Endothelial cell of umbilical vein (primary cell): ENCODE measurements at regions not wholly inside any gene's neighbourhood (a gene's known extent, or its start where the extent isn't known, plus 50 kb on each side); places are given as distances from the start of the nearest gene placed in this dataset.

ENCODE experiments used
- BruUV-seq: library from RNA; stranded (reverse); fragments of 400-500 nt; replicated peaks from 2 replicates; lab custom pipeline; 2021; lab: Mats Ljungman, UMichigan
- CTCF ChIA-PET: fragments of 300-600, 350-600 bp; sonication (Branson Sonifier 250); formaldehyde crosslinking; loops from one replicate; lab custom pipeline; 2021; ENCODE audit warnings: antibody characterized with exemption, inconsistent platforms; lab: Charles Lee
- POLR2A ChIA-PET: fragments of 300-600, 350-600 bp; sonication (Branson Sonifier 250); formaldehyde crosslinking; loops from one replicate; lab custom pipeline; 2021; ENCODE audit warnings: antibody characterized with exemption, inconsistent platforms; lab: Charles Lee
- DNase-seq: peaks from one replicate; pipeline ENCODE4 v3.0.0-alpha.2; 2011; ENCODE audit warnings: low read depth, low spot score
- FAIRE-seq: peaks from 2 replicates; lab custom pipeline; 2011; peaks lifted over from hg19 to GRCh38; lab: Jason Lieb, UNC
- H2AFZ ChIP-seq: 2 replicates; pipeline ENCODE4 v1.6.0; 2012; ENCODE audit warnings: low read depth, low read length, control low read depth, inconsistent platforms
- H3K27ac ChIP-seq: 2 replicates; pipeline ENCODE4 v1.5.1; 2011; ENCODE audit warnings: low read depth, mild to moderate bottlenecking, control low read depth, low read length, moderate library complexity; ENCODE audit not compliant: insufficient read depth
- H3K27me3 ChIP-seq, 2 experiments: 2 replicates each; pipeline versions ENCODE4 v1.6.0 to v1.6.1; 2011; ENCODE audit warnings: low read length in 2 of 2, mixed read lengths in 1 of 2; ENCODE audit not compliant: control insufficient read depth in 2 of 2, insufficient read depth in 2 of 2
- H3K36me3 ChIP-seq, 2 experiments: 2 replicates in 1 of 2; 3 replicates in 1 of 2; pipeline ENCODE4 v1.5.1; 2011; ENCODE audit warnings: low read length in 2 of 2, mild to moderate bottlenecking in 1 of 2, moderate library complexity in 1 of 2; ENCODE audit not compliant: control insufficient read depth in 2 of 2, insufficient read depth in 2 of 2; ENCODE audit errors: extremely low read depth in 1 of 2
- H3K4me1 ChIP-seq: 3 replicates; pipeline ENCODE4 v1.5.1; 2011; ENCODE audit warnings: mild to moderate bottlenecking, low read length; ENCODE audit not compliant: control insufficient read depth, insufficient read depth; ENCODE audit errors: extremely low read depth
- H3K4me2 ChIP-seq: 2 replicates; pipeline ENCODE4 v1.6.1; 2011; ENCODE audit warnings: low read length, control low read depth, mixed read lengths; ENCODE audit not compliant: insufficient read depth
- H3K4me3 ChIP-seq, 3 experiments: fragments of 200-600 bp in 1 of 3; sonication (generic), shearing (Covaris generic) in 1 of 3; replicated peaks in 1 of 3; 2 replicates each; pipeline ENCODE4 v1.5.1; 2011 to 2016; ENCODE audit warnings: control low read depth in 3 of 3, low read length in 3 of 3, mild to moderate bottlenecking in 2 of 3, inconsistent platforms in 1 of 3, low read depth in 1 of 3, moderate library complexity in 1 of 3; ENCODE audit not compliant: insufficient read depth in 1 of 3
- H3K79me2 ChIP-seq: 2 replicates; pipeline ENCODE4 v1.6.0; 2012; ENCODE audit warnings: low read length, inconsistent platforms; ENCODE audit not compliant: control insufficient read depth, insufficient read depth
- H3K9ac ChIP-seq: replicated peaks from 2 replicates; pipeline ENCODE3; 2011; ENCODE audit warnings: low read length, control low read depth; ENCODE audit not compliant: insufficient read depth; ENCODE audit errors: extremely low read depth
- H3K9me1 ChIP-seq: replicated peaks from 3 replicates; pipeline ENCODE4 v1.6.0; 2011; ENCODE audit warnings: mild to moderate bottlenecking, low read length; ENCODE audit not compliant: control insufficient read depth, insufficient read depth; ENCODE audit errors: extremely low read depth
- H3K9me3 ChIP-seq: replicated peaks from 2 replicates; pipeline ENCODE4 v1.5.1; 2012; ENCODE audit warnings: low read length, inconsistent platforms; ENCODE audit not compliant: control insufficient read depth, insufficient read depth
- H4K20me1 ChIP-seq: replicated peaks from 2 replicates; pipeline ENCODE3; 2011; ENCODE audit warnings: mild to moderate bottlenecking, low read length; ENCODE audit not compliant: control insufficient read depth, insufficient read depth; ENCODE audit errors: extremely low read depth
- CTCF ChIP-seq, 2 donors: IDR thresholded peaks; 1 replicate in 1 of 2; 2 replicates in 1 of 2; pipeline ENCODE4 v1.5.1; 2011; ENCODE audit warnings: low read length in 2 of 2, mild to moderate bottlenecking in 2 of 2, moderate library complexity in 2 of 2, control low read depth in 1 of 2, inconsistent platforms in 1 of 2, low read depth in 1 of 2; ENCODE audit not compliant: insufficient read depth in 1 of 2; ENCODE audit errors: extremely low read depth in 1 of 2
- EZH2 ChIP-seq: IDR thresholded peaks from 2 replicates; pipeline ENCODE4 v1.6.1; 2012; ENCODE audit warnings: borderline replicate concordance, low read depth, mild to moderate bottlenecking, moderate library complexity, low read length, inconsistent platforms; ENCODE audit not compliant: severe bottlenecking
- FOS ChIP-seq: IDR thresholded peaks from 2 replicates; pipeline ENCODE4 v1.6.1; 2011; ENCODE audit warnings: mild to moderate bottlenecking, low read length, moderate library complexity, borderline replicate concordance; ENCODE audit not compliant: insufficient read depth
- GATA2 ChIP-seq: IDR thresholded peaks from 2 replicates; pipeline ENCODE4 v1.7.0; 2011; ENCODE audit warnings: low read depth, mild to moderate bottlenecking, moderate library complexity, mixed read lengths, low read length; ENCODE audit not compliant: insufficient read length, insufficient read depth
- JUN ChIP-seq: IDR thresholded peaks from 2 replicates; pipeline ENCODE4 v1.6.1; 2011; ENCODE audit warnings: borderline replicate concordance, low read depth; ENCODE audit not compliant: insufficient read length, insufficient read depth
- MAX ChIP-seq: IDR thresholded peaks from 2 replicates; pipeline ENCODE4 v1.6.1; 2011; ENCODE audit not compliant: insufficient read depth, insufficient read length
- MYC ChIP-seq: IDR thresholded peaks from one replicate; pipeline ENCODE4 v1.6.1; 2011; ENCODE audit warnings: mild to moderate bottlenecking, low read depth, low read length
- POLR2A ChIP-seq: IDR thresholded peaks from 2 replicates; pipeline ENCODE4 v1.6.1; 2012; ENCODE audit warnings: low read depth, mild to moderate bottlenecking, control low read depth, low read length
- POLR2AphosphoS5 ChIP-seq: IDR thresholded peaks from 2 replicates; pipeline ENCODE4 v1.6.1; 2012; ENCODE audit warnings: low read depth, mild to moderate bottlenecking, control low read depth, low read length, moderate library complexity; ENCODE audit not compliant: insufficient read depth
- dilution Hi-C: fragments of 300-500 bp; cut with MboI; formaldehyde crosslinking; loops from one replicate; pipeline ENCODE4 v1.15.0; 2019; ENCODE audit warnings: low sequenced_read_pairs; ENCODE audit not compliant: extremely low pct_ligation_motif_present
- intact Hi-C: fragments of 100-400 bp; cut with micrococcal nuclease; formaldehyde crosslinking; loops from one replicate; pipeline ENCODE4 v1.10.0; 2022

DNA sequence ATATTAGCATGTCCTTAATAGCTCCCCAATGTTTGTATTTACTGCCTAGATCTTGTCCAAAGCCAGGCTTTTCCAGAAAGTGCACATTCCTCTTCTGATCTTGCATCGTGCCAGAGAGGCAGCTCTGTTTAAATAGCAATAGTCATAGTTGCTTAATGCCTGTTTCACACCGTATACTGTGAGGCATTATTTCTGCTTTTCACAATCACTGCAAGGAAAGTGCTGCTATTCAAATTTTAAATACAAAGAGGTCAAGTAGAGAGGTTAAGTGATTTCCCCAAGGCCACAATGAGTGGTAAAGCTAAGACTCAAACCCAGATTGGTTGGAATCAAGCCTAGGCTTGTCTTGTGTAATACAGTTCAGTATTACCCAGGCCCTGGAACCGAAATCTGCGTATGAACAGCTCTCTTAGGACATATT, 153.6 kb downstream of the SNX18 start:
- Histone ChIP-seq H3K4me1 (peaks cover 8% of the 10 kb centered on the region), H3K27ac (no peak overlapping the region), H3K9ac (no peak overlapping the region), H3K4me2 (no peak overlapping the region), H3K36me3 (no peaks in the 10 kb centered on the region), H3K27me3 (peaks cover 0 to 2% of the 10 kb centered on the region in 2 experiments), H3K79me2 (no peaks in the 10 kb centered on the region), H4K20me1 (no peaks in the 10 kb centered on the region), H3K9me3 (no peaks in the 10 kb centered on the region), H3K9me1 (no peaks in the 10 kb centered on the region), H3K4me3 (no peak overlapping the region), H2AFZ (no peak overlapping the region)
- dilution Hi-C loops (no loop called here), intact Hi-C loops (no loop called here)
- no peak for TF ChIP-seq JUN
- POLR2A ChIA-PET: no interaction called here
- DNase-seq (no peak), FAIRE-seq (no peak)
- CTCF ChIA-PET: interaction anchor here (1.1 to 2.0 kb wide), 3 partner anchors 11 to 20 kb away, joined by 3 to 7 read pairs (median 3); no protein-coding TSS in a partner anchor
- BruUV-seq: no TSS peak

- no peak overlapping the region for H3K9ac ChIP-seq
- dilution Hi-C loops (no loop called here), intact Hi-C loops (no loop called here)
- H3K4me1 ChIP-seq: peaks cover 8% of the 10 kb centered on the region
- H3K4me2 ChIP-seq: peak overlapping the region; percentile 49
- no peaks in the 10 kb centered on the region for H3K9me3 ChIP-seq
- H3K27me3 ChIP-seq: no peaks in the 10 kb centered on the region
- no peak for DNase-seq
- no peaks in the 10 kb centered on the region for H3K9me1 ChIP-seq
- ChIA-PET CTCF (interaction anchor here (0.7 to 2.0 kb wide), 8 partner anchors 10 to 175 kb away, joined by 3 to 7 read pairs (median 3); no protein-coding TSS in a partner anchor), POLR2A (interaction anchor here (0.7 kb wide), 1 partner anchor 12 kb away, joined by 3 read pairs; no protein-coding TSS in a partner anchor)
- no peaks in the 10 kb centered on the region for H4K20me1 ChIP-seq
- TF ChIP-seq POLR2A (no peak), EZH2 (no peak), JUN (no peak), MYC (no peak), MAX (no peak), POLR2AphosphoS5 (no peak), FOS (no peak), CTCF (IDR thresholded peaks at IDR 0.05; ENCODE audit: extremely low read depth in 1 of 2, insufficient read depth in 1 of 2, low read depth in 1 of 2, low read length in 2 of 2) (no peak), GATA2 (no peak)
- H3K27ac ChIP-seq: no peak overlapping the region
- H2AFZ ChIP-seq: no peak overlapping the region
- BruUV-seq: no TSS peak
- no peak overlapping the region for H3K4me3 ChIP-seq
- H3K79me2 ChIP-seq: no peaks in the 10 kb centered on the region
- FAIRE-seq: no peak
- no peaks in the 10 kb centered on the region for H3K36me3 ChIP-seq
Observed at GRCh38 chr5:54670281-54670680, 152.7 kb downstream of the SNX18 start.
